ENCODE measurements at regions not wholly inside any gene's neighbourhood (a gene's known extent, or its start where the extent isn't known, plus 50 kb on each side); places are given as distances from the start of the nearest gene placed in this dataset.

DNA sequence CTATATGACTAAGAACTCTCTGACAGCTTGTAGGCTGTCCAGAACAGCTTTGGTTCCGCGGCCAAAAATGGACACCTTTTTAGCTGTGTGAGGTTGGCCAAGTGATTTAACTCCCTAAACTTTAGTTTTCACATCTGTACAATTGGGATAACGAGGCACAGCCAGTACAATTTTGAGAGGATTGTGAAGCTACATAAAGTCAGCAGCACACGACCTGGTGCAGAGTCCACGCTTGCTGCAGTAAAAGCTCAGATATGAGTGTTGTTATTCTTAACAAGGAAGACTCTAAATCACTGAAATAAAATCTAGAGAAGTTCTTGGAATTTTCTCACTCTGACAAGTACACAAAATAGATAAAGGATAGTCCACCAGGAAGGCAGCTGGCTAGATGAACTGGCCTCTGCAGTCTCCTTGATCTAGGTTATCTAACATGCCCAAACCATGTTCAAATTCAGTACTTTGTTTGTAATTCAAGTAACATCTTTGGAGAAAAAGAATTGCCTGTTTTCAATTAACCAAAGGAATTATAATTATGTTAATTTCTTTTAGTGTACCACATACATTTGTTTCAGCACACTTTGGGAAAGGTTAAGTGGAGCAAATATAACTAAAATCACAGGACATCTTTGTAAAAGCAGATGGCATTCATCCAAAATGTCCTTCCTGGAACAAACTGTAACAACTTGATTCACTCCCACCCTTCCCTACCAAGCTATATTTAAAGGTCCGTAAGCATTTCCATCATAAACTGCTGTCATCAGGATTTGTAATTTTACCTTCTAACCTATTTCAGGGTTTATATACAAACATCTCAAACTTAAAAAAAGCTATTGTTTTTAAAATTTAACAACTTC is 201.7 kb upstream of the STK17B start:
- Histone ChIP-seq H3K4me3 (replicated peaks in 1 of 3) (no peak overlapping the region), H3K27me3 (no peaks in the 10 kb centered on the region), H3K36me3 (no peaks in the 10 kb centered on the region), H3K9me3 (no peaks in the 10 kb centered on the region), H3K4me1 (no peaks in the 10 kb centered on the region), H3K27ac (peak overlapping the region in 2 of 3 donors; percentile 4 to 29)
- DNase-seq: no peak
- intact Hi-C loops (cut with DNase I): no loop called here
- no peak for TF ChIP-seq POLR2A (IDR thresholded peaks at IDR 0.05)
- TF ChIP-seq, protein P1, sequence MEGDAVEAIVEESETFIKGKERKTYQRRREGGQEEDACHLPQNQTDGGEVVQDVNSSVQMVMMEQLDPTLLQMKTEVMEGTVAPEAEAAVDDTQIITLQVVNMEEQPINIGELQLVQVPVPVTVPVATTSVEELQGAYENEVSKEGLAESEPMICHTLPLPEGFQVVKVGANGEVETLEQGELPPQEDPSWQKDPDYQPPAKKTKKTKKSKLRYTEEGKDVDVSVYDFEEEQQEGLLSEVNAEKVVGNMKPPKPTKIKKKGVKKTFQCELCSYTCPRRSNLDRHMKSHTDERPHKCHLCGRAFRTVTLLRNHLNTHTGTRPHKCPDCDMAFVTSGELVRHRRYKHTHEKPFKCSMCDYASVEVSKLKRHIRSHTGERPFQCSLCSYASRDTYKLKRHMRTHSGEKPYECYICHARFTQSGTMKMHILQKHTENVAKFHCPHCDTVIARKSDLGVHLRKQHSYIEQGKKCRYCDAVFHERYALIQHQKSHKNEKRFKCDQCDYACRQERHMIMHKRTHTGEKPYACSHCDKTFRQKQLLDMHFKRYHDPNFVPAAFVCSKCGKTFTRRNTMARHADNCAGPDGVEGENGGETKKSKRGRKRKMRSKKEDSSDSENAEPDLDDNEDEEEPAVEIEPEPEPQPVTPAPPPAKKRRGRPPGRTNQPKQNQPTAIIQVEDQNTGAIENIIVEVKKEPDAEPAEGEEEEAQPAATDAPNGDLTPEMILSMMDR (IDR thresholded peaks at IDR 0.05): no peak
- WGBS, 2 donors: 59 to 68% methylated on average over 6 of the region's 6 CpGs

DNA sequence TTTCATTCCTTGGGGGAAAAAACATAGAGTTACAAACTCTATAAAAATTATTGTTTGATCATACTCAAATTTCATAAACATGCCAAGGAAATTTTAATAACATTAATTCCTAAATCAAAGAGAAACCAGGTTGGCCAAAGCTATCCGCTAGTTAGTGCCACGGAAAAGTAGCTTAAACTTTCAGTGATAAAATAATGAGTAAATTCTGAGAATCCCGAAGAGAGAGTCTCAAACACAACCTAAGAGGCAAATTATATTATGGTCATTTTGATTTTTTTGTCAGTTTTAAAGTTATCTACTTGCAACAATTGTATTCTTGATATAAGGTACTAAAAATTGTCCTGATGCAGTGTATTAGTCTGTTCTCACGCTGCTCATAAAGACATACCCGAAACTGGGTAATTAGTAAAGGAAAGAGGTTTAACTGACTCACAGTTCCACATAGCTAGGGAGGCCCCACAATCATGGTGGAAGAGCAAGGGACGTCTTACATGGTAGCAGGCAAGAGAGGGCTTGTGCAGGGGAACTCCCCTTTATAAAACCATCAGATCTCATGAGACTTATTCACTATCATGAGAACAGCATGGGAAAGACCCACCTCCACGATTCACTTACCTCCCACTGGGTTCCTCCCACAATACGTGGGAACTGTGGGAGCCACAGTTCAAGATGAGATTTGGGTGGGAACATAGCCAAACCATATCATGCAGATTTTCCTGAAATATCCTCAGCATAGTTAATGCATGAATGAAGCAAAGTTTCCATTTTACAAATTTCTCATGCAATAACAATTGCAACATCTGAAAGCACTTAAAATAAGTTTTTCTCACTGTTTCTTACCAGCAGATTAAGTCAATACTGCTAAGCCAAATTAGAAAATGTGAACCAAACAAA is 205.9 kb upstream of the STK17B start:
- 84 to 93% methylated on average over 8 of the region's 8 CpGs for WGBS, 2 donors
- Histone ChIP-seq H3K27ac (no peak overlapping the region), H3K4me1 (peaks cover 0 to 10% of the 10 kb centered on the region in 2 donors), H3K27me3 (no peaks in the 10 kb centered on the region), H3K4me3 (replicated peaks in 1 of 3) (no peak overlapping the region), H3K9me3 (no peaks in the 10 kb centered on the region), H3K36me3 (no peaks in the 10 kb centered on the region)
- intact Hi-C loops (cut with DNase I): no loop called here
- TF ChIP-seq, protein P1 (IDR thresholded peaks at IDR 0.05): no peak
- no peak for TF ChIP-seq POLR2A (IDR thresholded peaks at IDR 0.05)
- no peak for DNase-seq

GRCh38 chr2:196379600-196379999 is 208.2 kb upstream of the STK17B start:
- DNase-seq: no peak
- no peak overlapping the region for H3K27ac ChIP-seq
- no peak overlapping the region for H3K4me3 ChIP-seq (replicated peaks in 1 of 3)
- peaks cover 0 to 10% of the 10 kb centered on the region in 2 donors for H3K4me1 ChIP-seq
- 92 to 97% methylated on average over 3 of the region's 3 CpGs for WGBS, 2 donors
- intact Hi-C loops (cut with DNase I): no loop called here
- no peaks in the 10 kb centered on the region for H3K36me3 ChIP-seq
- H3K27me3 ChIP-seq: no peaks in the 10 kb centered on the region
- TF ChIP-seq POLR2A (IDR thresholded peaks at IDR 0.05): no peak
- TF ChIP-seq, protein P1 (IDR thresholded peaks at IDR 0.05): no peak
- no peaks in the 10 kb centered on the region for H3K9me3 ChIP-seq

GRCh38 chr2:196380098-196380497 is 208.7 kb upstream of the STK17B start:
- no peak for DNase-seq
- no peak overlapping the region for H3K4me3 ChIP-seq (replicated peaks in 1 of 3)
- no peaks in the 10 kb centered on the region for H3K9me3 ChIP-seq
- H3K27me3 ChIP-seq: no peaks in the 10 kb centered on the region
- no peak overlapping the region for H3K27ac ChIP-seq
- intact Hi-C loops (cut with DNase I): no loop called here
- H3K36me3 ChIP-seq: no peaks in the 10 kb centered on the region
- H3K4me1 ChIP-seq: peaks cover 0 to 10% of the 10 kb centered on the region in 2 donors
- TF ChIP-seq, protein P1 (IDR thresholded peaks at IDR 0.05): no peak
- no peak for TF ChIP-seq POLR2A (IDR thresholded peaks at IDR 0.05)
- WGBS, 2 donors: 58 to 73% methylated on average over 1 of the region's 1 CpG

Measured in thyroid gland (tissue), 4 donors.